Cerebellar cortex (tissue), 1 donor: ENCODE measurements at regions not wholly inside any gene's neighbourhood (a gene's known extent, or its start where the extent isn't known, plus 50 kb on each side); places are given as distances from the start of the nearest gene placed in this dataset.

ENCODE experiments used
- DNase-seq: peaks from one replicate; pipeline ENCODE4 v3.0.0-alpha.2; 2015; ENCODE audit warnings: low spot score

DNA sequence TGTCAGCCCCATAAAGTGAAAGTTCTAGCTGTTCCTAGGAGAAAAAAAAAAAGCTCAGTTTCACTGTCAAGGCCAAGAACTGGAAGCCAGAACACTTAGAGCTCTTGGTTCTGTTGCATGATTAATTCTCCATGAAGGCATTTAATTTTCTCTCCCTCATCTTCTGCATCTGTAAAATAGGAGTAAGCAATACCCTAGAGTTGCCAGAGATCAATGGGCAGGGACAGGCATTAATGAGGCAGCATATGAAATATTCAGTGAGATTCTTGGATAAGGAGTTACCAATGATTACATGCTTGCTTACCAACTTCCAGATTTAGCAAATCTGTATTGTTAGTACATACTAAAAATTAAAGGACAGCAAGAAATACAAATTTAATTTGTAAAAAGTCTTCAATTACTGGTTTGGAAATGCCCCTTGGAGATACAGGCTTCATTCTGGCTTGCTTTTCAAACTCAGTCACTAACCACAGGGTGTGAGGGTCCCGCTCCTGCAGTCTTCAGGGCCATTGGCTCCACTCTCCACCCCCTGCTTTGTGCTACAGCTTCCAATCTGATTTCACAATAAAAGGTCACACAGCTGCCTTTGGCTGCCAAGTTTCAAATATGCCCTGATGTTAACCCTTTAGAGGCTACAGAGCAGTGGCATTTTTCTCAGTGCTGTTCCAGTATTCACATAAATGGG lies 624.6 kb downstream of the BNC2 start:
- no peak for DNase-seq

DNA sequence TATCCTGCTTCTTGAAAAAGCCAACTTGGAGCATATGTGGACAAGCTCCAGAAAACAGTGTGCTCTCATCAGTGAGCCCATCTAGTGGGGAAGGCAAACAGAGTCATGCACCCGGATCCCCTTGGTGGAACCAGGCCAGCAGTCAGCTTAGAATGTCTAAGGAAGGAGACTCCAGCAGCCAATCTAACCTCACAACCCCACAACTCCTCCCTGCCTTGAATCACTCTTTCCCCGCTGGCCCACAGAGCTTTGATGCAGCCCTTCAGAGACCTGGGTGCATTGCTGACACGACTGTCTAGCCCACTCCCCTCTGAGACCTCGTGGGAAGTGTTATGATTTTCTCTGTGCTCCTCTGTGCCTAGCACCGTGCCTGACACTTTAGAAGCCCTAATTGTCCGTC lies 623.7 kb downstream of the BNC2 start:
- no peak for DNase-seq

DNA sequence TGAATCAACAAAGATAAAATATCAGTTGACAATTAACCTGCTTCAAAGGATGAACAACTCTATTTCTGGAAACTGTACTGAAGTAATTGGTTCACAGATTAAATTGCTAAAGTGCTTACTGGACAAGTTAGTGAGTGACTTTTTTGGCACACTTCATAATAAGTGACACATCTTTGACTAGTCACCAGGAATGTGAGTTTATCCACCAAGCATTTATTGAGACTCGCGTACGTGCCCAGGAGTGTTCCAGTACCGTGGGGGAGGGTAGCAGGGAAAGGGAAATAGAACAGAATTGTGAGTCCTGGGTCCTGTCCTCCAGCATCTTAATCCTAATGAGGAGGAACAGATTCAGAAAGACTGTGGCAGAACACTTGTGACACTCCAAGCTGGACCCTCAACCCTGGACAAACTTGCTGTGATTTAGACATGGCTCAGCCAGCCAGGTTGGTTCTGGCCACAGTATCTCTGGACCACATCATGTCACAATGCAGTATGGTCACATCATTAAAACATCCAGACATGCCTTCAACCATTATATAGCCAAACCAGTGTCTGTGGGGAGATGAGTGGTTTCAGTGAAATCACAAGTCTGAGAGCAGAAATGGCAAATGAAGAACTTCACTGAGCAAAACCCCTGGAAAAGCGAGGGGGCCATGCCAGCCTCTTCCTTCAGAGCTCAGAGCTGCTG lies 623.1 kb downstream of the BNC2 start:
- no peak for DNase-seq

DNA sequence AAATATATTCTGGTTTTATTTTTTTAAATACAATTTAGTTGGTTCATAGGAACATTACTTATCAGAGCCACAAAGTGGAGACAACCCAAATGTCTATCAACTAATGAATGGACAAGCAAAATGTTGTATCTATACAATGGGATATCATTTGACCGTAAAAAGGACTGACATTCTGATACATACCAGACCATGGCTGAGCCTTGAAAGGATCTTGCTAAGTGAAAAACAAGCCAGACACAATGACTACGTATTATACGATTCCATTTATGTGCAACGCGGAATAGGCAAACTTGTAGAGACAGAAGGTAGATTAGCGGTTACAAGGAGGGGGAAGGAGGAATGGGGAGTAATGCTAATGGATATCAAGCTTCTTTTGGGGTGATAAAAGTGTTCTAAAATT lies 621.6 kb downstream of the BNC2 start:
- DNase-seq, result no peak

DNA sequence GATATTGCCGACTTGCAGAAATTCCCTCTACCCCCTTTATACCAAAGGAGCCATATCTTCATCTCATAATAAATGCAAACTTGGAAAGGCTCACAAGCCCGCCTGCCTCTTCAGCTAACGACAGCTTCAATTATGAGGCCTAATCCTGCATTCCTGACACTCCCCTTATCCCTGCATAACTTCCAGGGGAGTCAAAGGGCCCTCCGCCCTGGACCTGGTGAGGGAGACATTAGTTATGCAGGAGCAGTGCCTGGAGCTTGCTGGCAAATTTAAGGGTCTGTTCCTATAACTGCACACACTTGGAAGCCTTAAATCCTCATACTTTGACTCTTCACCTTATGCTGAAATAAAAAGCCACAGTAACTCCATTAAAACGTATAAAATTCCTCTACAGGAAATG lies 617.9 kb downstream of the BNC2 start:
- DNase-seq, result no peak

DNA sequence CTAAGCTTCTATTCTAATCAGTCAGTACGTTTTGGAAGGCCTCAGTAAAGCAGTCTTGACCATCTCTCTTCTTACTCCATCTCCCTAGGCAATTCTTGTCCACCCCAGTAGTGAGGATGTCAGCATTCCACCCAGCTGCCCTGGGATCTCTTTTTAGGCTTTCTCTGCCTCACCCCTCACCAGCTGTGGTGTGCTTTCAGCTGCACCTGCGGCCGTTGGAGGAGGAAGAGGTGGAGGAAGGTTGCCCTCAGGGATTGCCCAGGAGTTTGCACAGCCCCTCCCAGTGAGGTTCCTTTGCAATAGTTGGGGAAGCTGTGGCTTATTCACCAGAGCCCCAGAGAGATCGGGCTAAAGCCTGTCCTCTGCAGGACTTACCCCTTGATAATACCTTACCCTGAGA lies 615.8 kb downstream of the BNC2 start:
- no peak for DNase-seq

DNA sequence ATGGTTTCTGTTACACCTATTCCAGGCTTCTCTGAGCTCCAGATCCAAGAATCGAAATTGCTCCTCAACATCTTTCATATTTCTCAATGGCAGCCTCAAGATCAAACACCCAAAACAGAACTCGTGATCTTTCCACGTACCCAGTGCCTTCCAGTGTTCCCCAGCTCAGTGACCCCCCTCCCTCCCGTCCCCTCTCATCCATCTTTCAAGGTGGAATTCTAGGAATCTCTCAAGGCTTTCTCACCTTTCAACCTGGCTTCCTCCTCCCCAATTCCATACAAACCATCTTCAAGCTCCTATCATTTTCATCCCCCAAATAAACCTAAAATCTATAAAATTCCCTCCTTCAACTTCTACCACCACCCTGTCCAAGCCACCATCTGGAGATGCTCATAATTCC lies 615.3 kb downstream of the BNC2 start:
- no peak for DNase-seq

DNA sequence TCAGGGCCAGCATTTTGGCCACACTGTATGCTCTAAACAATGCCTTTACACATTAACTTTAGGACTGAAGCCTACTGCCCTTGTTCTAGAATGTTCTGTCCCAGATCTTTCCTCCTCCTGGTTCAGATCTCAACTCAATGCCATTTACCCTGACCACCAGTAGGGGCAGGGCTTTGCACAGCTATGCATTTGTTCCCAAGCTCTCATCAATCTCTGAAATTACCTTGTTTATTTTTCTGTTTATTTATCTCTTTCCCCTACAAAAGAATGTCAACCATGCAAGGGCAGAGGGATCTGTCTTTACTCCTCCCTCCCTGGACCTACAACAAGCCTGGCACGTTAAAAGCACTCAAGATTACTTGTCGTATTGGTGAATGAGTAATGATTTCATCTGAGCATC lies 612.9 kb downstream of the BNC2 start:
- DNase-seq, result no peak

DNA sequence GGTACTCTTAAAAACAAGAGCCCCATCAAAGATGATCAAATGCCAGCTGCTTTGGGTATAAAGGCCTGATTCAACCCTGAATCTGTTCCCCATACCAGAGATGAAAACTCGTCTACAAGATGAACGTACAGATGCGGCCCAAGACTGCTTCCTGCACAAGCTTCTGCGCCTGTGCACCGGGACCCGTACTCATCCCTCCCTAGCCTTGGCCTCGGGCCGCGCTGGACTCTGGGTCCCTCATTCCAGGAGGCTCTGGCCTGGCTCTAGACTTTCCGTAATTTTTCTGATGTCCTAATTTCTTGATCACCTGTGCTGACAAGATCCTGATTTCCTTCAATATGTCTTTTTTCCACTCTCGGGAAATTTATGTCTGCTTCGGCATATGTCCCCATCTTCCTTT lies 612.3 kb downstream of the BNC2 start:
- no peak for DNase-seq

DNA sequence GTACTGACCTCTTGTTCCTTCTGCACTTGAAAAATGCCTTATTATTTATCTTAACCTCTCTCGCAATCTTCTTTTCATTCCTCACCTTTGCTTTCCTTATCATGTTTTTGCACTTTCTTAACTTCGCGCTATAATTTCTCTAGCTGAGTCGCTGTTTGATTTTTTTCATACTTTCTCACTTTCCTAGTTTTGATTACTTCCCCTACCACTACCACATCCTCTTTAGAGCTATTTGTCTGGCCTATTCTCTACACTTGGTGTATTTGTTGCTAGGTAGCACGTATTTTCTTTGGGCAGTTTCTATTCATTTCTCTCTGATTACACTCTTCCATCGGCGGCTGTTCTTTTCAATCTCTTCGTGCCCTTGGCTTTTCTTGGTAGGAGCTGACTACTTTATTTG lies 611.8 kb downstream of the BNC2 start:
- no peak for DNase-seq

DNA sequence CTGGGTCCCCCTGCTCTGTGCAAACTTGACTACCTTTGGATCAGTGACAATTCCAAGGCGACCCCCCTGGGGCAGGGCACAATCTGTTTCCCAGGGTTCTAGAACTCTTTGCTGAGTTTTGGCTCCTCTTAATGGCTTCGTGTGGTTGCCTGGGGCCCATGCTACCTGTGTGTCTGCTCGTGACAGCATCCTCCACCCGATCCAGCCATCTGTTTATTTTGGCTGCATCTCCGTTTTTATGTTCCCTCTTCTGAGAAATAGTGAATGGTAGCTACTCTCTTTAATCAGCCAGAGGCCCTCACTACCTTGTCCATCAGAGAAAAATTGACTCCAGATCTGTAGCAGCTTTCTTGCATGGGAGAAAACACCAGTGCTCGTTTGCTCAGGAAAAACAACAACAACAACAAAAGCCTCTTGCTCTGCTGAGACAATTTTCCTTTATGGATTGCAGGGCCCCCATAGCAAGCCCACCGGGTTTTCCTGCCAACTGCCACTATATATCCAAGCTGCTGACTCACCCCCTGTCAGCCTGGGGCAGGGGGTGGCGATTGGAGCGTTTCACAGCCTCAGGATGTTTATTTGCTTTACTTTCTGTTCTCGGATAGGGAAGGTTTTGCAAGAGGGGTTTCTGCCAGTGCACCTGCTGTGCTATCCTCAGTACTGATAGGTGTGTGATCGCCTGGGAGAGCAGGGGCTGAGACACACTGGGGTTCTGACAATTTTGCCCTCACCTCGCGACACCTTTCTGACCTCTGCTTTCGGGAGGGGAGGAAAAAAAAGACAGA lies 607.8 kb downstream of the BNC2 start:
- peak; percentile 90 for DNase-seq

DNA sequence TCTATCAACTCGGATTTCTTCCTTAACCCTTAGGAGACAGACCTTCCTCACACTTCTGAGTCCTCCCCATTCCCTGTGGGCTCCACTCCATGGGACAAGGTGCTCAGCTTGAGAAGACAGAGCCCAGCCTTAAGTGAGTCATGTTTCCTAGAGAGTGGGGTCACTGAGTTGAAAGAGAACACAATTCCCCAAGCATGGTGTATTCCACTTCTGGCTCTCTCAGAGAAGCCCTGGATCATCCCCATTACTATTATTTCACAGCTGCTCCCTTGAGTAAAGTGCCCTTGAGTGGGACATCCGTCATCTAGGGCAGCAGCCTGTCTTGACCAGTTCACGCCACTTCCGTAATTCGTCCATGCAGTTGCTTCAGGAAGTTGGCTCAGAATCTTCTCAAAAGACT lies 604.8 kb downstream of the BNC2 start:
- DNase-seq, result no peak

DNA sequence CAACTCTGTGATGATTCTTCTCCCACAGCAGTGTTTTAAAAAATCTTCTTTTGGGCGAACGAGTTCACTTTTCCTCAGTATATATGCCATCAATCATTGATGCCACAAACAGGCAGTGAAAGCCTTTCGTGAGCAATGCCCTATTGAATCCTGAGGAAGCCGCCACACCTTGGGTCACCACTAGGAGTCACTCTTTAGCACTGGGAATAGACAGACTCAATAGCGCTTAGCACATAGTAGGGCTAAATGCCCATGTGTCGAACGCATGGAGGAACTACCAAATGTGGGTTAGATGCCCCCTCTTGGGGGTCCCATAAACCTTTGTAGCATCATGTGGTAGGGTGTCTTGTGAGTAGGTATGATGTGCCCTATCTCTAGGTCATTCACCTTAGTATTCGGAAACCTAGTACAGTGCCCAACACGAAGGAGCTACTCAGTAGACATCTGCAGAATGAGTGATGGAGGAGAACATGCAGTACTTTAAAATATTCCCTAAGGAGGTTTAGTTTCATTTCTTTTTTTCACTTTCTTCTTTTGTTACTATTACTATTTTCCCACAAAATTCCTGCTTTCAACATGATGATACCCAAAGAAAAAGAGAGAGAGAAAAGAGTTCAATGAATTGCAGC lies 603.7 kb downstream of the BNC2 start:
- DNase-seq, result no peak

DNA sequence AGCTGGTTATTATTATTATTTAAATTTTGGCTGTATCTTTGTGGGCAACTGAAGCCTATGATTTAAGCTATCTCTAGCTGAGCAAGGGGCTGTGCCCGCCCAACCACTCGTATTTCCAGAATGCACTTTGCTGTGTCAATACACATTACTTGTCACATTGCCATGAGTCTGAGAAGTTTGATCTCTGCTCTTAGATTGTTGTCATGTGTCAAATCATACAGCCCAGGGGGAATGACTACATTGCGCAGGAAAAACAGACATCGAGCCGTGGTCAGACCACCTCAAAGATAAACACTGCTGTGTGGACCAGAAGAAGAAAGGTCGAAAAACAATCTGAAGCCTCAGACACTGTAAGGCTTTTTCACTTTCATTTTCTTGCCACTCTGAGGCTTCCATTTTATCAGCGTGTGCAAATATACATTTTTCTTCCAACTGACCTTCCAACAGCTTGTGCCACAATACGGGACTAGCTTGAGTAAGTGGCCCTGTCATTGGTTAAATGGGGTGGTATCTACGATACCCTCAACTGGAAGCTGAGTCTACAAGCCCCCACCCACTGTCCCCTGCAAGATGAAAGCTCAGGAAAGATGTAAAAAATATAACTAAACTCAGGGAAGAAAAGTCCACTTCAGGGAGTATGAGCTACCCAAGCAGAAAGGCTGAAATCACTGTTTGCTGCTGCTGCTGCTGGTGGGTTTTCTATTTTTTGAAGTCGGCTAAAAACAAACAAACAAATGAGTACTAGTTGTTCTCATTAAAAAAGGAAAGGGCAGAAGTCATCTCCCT lies 603.0 kb downstream of the BNC2 start:
- no peak for DNase-seq

DNA sequence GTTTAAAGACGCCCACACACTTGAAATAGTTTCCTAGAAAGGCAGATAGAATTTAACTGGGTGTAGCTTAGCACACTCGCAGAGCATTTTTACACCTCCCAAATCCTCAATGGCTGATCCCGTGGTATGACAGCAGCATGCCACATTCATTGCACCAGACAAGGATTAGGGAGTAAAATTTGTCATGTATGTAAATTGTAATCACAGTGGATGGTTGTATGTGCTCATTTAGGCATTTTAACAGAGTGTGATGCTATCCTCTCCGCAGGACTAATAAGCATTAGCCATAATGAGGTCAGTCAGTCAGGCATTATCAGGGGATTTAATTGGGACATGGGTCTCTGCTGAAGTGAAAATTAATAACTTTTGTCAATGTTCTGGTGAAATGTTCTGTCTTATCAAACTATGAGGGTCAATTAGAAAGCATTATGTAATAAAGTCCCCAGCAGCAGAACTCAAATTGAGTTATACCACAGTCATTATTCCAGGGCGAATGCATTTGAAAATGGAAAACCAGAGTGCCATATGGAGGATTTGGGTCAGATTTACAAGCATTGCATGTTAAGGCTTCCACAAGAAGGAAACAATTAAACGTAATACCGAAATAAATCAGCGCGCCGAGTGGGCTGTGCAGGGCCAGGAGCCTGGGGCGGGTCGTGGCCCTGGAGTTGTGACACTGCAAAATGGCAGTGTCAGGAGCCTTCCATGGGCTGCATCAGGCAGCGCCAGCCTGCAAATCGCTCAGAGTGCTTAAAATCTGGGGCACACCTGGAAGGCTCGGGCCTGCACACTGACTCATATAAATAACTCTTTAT lies 602.2 kb downstream of the BNC2 start:
- peak; percentile 52 for DNase-seq

DNA sequence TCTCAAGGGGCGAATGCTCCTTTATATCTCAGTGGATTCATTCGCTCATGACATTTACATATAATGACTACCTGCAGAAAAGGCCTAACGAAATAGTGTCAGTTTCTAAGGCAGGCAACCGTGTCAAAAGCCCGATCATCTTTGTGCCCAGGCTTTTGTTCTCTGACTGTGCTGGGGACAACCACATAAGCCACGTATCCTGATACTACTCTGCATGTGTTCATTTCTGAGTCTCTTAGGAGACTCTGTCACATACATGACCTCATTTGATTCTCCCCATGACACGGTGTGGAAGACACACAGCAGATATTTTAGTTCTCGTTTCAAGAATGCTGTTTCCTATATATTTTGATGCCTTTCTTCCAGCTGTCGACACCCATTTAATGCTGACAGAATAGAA lies 598.5 kb downstream of the BNC2 start:
- DNase-seq, result no peak

DNA sequence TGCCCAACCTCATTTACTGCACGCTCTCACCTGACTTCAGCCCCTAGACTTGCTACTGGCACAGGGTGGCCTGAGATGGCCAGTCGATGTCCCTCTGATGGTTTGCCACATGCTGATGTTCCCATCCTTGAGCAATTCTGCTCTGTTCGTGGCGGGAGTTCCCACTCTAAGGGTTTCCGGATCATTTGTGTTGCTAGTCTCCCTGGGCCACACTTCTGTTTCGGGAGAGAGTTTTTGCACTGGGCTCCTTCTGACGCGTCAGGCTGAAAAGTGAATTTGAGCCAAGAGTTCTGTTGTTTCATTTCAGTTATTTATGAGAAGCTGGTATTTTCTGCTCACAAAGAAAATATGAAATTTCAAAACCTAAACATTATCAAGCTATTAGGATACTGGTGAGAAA lies 597.7 kb downstream of the BNC2 start:
- DNase-seq, result no peak

DNA sequence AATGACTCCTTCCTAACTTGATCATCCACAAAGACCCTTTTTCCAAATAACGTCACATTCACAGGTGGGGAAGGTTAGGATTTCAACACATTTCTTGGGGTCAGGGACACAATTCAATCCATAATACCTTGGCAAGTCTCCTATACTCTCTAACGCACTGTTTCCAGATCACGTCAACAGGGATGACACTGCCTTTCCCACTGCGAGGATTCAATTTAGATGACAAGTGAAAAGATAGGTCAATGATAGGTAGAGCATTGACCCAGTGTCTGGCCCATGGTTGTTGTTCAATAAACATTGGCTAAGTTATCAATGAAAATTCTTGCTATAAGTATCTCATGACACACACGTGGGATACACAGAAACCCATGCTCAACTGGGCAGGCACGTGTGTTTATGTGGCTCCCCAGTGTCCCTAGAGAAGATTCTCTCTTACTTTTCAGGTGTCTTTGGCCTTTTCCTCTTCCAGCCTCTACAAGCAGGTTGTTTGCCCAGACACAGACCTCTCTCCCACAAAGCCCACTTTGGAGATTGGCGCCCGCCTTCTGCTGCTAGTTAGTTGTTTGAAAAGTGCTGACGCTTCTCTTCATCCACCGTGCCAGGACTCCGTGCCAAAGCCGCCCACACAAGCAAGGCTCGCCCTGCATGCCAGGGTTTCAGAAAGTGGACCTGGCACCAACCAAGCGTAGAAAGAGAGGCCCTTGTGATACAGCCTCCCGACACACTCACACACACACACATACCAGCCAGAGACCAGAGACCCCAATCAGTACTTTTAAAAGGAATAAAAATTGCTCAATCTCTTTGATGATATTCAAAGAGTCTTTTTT lies 594.5 kb downstream of the BNC2 start:
- DNase-seq, result peak; percentile 16

DNA sequence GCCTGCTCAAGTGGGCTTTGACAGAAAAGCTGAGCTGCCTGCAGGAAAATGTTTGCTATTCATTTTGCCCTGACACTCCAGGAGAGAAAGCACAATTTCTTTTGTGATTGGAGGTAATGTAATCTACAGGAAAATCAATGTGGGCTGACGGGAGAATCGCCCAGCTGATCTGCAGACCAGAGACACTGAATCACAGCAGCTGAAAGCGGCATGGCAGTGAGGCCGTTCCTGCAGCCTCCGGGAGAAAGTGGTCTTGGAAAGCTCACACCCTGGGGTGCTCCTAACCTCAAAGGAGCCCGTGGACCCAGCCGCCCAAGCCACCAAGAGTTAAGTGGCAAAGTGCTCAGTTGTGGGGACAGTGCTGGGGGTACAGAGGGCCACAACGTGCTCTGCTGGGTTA lies 593.6 kb downstream of the BNC2 start:
- no peak for DNase-seq

DNA sequence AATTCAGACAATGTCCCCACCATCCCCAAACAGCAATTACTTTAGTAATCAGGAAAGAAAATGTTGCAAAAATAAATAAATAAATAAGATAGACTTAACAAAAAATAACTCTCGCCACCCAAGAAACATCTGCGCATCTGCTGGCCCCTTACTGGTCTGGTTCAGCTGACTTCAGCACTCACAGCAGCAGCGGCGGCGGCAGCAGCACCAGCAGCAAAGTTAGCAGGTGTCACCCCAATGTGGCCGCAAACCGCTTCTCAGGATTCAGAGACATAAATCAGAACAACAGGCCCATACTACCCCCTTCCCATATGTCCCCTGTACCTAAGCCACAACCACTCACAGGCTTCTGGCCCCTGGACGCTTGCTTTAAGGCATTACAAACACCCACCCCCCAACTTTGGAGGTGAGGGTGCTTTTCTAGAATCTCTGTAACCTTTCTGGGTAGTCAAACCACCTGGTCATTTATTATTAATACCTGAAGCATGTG lies 593.0 kb downstream of the BNC2 start:
- DNase-seq, result no peak
